KMS-11 (cell line): ENCODE measurements at regions not wholly inside any gene's neighbourhood (a gene's known extent, or its start where the extent isn't known, plus 50 kb on each side); places are given as distances from the start of the nearest gene placed in this dataset.

ENCODE experiments used
- H2AFZ ChIP-seq: fragments of 200-600 bp; sonication (generic); 2 replicates; pipeline ENCODE4 v1.6.1; 2016; ENCODE audit warnings: antibody characterized with exemption, mixed run types, low read depth
- H3K27ac ChIP-seq: fragments of 200-600 bp; sonication (generic); 2 replicates; pipeline ENCODE4 v1.6.1; 2016; ENCODE audit warnings: mild to moderate bottlenecking, mixed run types
- H3K27me3 ChIP-seq: fragments of 200-600 bp; sonication (generic); 2 replicates; pipeline ENCODE4 v1.6.1; 2017; ENCODE audit warnings: mild to moderate bottlenecking, low read depth, mixed run types, moderate library complexity; ENCODE audit not compliant: insufficient read depth
- H3K36me3 ChIP-seq: fragments of 200-600 bp; sonication (generic); 2 replicates; pipeline ENCODE4 v1.6.1; 2017; ENCODE audit warnings: mild to moderate bottlenecking, mixed run types; ENCODE audit not compliant: insufficient read depth
- H3K4me1 ChIP-seq: fragments of 200-600 bp; sonication (generic); 2 replicates; pipeline ENCODE4 v1.6.1; 2016; ENCODE audit warnings: mild to moderate bottlenecking, low read depth, mixed run types; ENCODE audit not compliant: poor library complexity, severe bottlenecking
- H3K4me2 ChIP-seq: fragments of 200-600 bp; sonication (generic); 2 replicates; pipeline ENCODE4 v1.7.0; 2016; ENCODE audit warnings: mild to moderate bottlenecking, mixed run types
- H3K4me3 ChIP-seq: fragments of 200-600 bp; sonication (generic); IDR thresholded peaks from 2 replicates; pipeline ENCODE4 v1.6.1; 2017; ENCODE audit warnings: low read depth, low read length, mixed read lengths; ENCODE audit not compliant: insufficient read depth
- H3K79me2 ChIP-seq: fragments of 200-600 bp; sonication (generic); 2 replicates; pipeline ENCODE4 v1.6.1; 2016; ENCODE audit warnings: low read depth, mixed run types; ENCODE audit not compliant: insufficient read depth
- H3K9ac ChIP-seq: fragments of 200-600 bp; sonication (generic); 2 replicates; pipeline ENCODE4 v1.6.1; 2016; ENCODE audit warnings: mild to moderate bottlenecking, mixed run types
- H4K20me1 ChIP-seq: fragments of 200-600 bp; sonication (generic); 2 replicates; pipeline ENCODE4 v1.6.1; 2016; ENCODE audit warnings: mild to moderate bottlenecking, mixed run types; ENCODE audit not compliant: insufficient read depth
- TF ChIP-seq, protein P1 (sequence below): fragments of 200-600 bp; sonication (generic); conservative IDR thresholded peaks from 2 replicates; pipeline ENCODE4 v1.6.1; 2017; ENCODE audit warnings: low read depth, mild to moderate bottlenecking, antibody characterized with exemption, low read length, moderate library complexity, mixed read lengths

DNA sequence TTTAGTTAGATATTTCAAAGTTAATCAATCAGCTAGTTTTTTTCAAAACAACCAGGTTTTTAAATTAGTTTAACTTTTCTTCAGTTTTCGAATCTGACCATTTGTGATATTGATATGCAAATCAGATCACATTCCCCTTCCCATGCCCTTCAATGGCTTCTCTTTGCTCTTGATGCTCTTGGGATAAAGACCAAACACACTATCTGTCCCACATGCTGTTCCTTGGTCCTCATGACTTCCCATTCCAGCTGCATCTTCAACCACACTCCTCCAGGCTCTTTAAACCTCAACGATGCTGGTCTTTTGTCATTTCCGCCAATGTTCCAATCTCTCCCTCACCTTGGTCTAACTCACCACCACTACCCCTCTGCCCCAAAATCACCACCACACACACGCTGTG lies 285.8 kb downstream of the LMX1A start:
- Histone ChIP-seq H3K27me3 (no peaks in the 10 kb centered on the region), H3K79me2 (no peaks in the 10 kb centered on the region), H3K4me2 (no peak overlapping the region), H3K9ac (no peak overlapping the region), H3K4me3 (no peak overlapping the region), H3K36me3 (no peaks in the 10 kb centered on the region), H3K4me1 (no peaks in the 10 kb centered on the region), H2AFZ (no peak overlapping the region), H4K20me1 (no peaks in the 10 kb centered on the region), H3K27ac (no peak overlapping the region)
- TF ChIP-seq, protein P1, sequence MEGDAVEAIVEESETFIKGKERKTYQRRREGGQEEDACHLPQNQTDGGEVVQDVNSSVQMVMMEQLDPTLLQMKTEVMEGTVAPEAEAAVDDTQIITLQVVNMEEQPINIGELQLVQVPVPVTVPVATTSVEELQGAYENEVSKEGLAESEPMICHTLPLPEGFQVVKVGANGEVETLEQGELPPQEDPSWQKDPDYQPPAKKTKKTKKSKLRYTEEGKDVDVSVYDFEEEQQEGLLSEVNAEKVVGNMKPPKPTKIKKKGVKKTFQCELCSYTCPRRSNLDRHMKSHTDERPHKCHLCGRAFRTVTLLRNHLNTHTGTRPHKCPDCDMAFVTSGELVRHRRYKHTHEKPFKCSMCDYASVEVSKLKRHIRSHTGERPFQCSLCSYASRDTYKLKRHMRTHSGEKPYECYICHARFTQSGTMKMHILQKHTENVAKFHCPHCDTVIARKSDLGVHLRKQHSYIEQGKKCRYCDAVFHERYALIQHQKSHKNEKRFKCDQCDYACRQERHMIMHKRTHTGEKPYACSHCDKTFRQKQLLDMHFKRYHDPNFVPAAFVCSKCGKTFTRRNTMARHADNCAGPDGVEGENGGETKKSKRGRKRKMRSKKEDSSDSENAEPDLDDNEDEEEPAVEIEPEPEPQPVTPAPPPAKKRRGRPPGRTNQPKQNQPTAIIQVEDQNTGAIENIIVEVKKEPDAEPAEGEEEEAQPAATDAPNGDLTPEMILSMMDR, result no peak

DNA sequence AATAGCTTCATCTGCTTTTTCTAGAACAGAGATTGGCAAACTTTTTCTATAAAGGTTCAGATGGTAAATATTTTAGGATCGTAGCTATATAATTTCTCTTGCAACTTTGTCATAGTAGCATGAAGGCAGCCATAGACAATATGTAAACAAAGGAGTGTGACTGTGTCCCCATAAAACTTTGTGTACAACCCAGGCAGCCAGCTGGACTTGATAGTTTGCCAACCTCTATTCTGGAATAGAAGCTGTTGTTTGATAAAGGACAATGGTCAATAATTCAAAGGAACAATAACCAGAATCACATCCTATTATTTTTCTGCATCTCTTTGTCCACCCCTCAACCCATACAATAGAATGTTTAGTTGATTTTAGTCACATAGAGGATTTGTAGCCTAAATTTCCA lies 286.7 kb downstream of the LMX1A start:
- Histone ChIP-seq H3K4me1 (no peaks in the 10 kb centered on the region), H3K27me3 (no peaks in the 10 kb centered on the region), H4K20me1 (no peaks in the 10 kb centered on the region), H3K4me2 (no peak overlapping the region), H3K36me3 (no peaks in the 10 kb centered on the region), H3K27ac (no peak overlapping the region), H3K79me2 (no peaks in the 10 kb centered on the region), H3K9ac (no peak overlapping the region), H3K4me3 (no peak overlapping the region), H2AFZ (no peak overlapping the region)
- TF ChIP-seq, protein P1, result no peak

GRCh38 chr1:165068741-165069140 lies 287.8 kb downstream of the LMX1A start:
- Histone ChIP-seq H2AFZ (no peak overlapping the region), H3K27ac (no peak overlapping the region), H3K4me3 (no peak overlapping the region), H3K9ac (no peak overlapping the region), H3K79me2 (no peaks in the 10 kb centered on the region), H3K27me3 (no peaks in the 10 kb centered on the region), H4K20me1 (no peaks in the 10 kb centered on the region), H3K4me2 (no peak overlapping the region), H3K36me3 (no peaks in the 10 kb centered on the region), H3K4me1 (no peaks in the 10 kb centered on the region)
- TF ChIP-seq, protein P1, result no peak

DNA sequence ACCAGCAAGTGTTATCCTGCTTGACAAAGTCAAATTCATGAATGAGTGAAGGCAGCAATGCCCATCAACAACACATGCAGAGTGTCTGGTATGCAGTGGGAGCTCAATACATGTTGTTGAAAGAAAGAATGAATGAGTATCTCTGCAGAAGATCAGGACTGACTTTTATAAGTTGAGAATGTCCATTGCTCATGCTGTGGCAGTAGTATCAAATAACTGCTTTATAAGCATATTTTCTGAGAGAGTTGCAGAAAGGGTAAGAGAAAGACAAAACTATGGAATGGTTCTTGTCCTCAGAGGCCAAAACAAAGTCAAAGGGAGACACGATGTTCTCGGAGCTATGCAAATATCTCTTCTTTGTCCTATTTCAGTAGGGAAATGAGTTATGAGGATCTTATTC lies 288.7 kb downstream of the LMX1A start:
- Histone ChIP-seq H3K4me1 (no peaks in the 10 kb centered on the region), H3K4me2 (no peak overlapping the region), H3K9ac (no peak overlapping the region), H3K27me3 (no peaks in the 10 kb centered on the region), H3K79me2 (no peaks in the 10 kb centered on the region), H2AFZ (no peak overlapping the region), H3K36me3 (no peaks in the 10 kb centered on the region), H4K20me1 (no peaks in the 10 kb centered on the region), H3K27ac (no peak overlapping the region), H3K4me3 (no peak overlapping the region)
- TF ChIP-seq, protein P1, result no peak
